Upper lobe of left lung (tissue), 4 donors: ENCODE measurements at regions not wholly inside any gene's neighbourhood (a gene's known extent, or its start where the extent isn't known, plus 50 kb on each side); places are given as distances from the start of the nearest gene placed in this dataset.
"Not testable (repeated sequence)": the region's sequence is repeated elsewhere in the genome, so short reads cannot be mapped to it uniquely, and the experiment has no call there.

Experiments used
- CTCF ChIP-seq, 6 experiments: fragments of 450-650 bp in 4 of 6; fragments of 200-600 bp in 2 of 6; sonication (generic) in 2 of 6; IDR thresholded peaks; one replicate each; pipeline ENCODE4 v1.5.1; 2016 to 2019; ENCODE audit warnings: antibody characterized with exemption in 6 of 6
- POLR2A ChIP-seq, 4 donors: fragments of 450-650 bp; IDR thresholded peaks; one replicate each; pipeline ENCODE4 v1.5.1; 2016 to 2017; ENCODE audit warnings: antibody characterized with exemption in 4 of 4, mild to moderate bottlenecking in 2 of 4
- POLR2AphosphoS5 ChIP-seq, 2 donors: sonication (generic); formaldehyde crosslinking; IDR thresholded peaks; one replicate each; pipeline ENCODE4 v1.5.1; 2017; ENCODE audit warnings: antibody characterized with exemption in 2 of 2

- TF ChIP-seq CTCF, POLR2A, POLR2AphosphoS5 (IDR thresholded peaks at IDR 0.05): not testable (repeated sequence)
Observed at GRCh38 chr15:20640427-20640826, 98.8 kb upstream of the GOLGA6L6 start.
